ELF-1 (cell line): ENCODE measurements at regions not wholly inside any gene's neighbourhood (a gene's known extent, or its start where the extent isn't known, plus 50 kb on each side); places are given as distances from the start of the nearest gene placed in this dataset.
"Not testable (repeated sequence)": the region's sequence is repeated elsewhere in the genome, so short reads cannot be mapped to it uniquely, and the experiment has no call there.

Experiments used
- DNase-seq: peaks from one replicate; pipeline ENCODE4 v3.0.0-alpha.2; 2016; ENCODE audit warnings: low read depth, low spot score

DNA sequence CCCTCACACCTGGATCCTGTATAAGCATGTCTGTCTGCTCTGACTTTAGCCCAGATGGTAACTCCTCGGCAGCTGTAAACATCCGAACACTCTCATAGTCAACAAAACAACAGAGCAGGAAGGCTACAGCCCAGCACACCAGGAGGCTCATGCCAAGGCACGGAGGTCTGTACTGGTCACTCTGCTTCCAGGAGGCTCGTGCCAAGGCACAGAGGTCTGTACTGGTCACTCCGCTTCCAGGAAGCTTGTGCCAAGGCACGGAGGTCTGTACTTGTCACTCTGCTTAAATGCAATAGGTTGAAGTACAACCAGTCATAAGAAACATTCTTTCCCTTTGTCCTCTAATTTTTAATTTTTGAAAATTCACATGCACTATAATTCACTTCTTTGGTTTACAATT, 190.1 kb upstream of the CDH4 start:
- no peak for DNase-seq

DNA sequence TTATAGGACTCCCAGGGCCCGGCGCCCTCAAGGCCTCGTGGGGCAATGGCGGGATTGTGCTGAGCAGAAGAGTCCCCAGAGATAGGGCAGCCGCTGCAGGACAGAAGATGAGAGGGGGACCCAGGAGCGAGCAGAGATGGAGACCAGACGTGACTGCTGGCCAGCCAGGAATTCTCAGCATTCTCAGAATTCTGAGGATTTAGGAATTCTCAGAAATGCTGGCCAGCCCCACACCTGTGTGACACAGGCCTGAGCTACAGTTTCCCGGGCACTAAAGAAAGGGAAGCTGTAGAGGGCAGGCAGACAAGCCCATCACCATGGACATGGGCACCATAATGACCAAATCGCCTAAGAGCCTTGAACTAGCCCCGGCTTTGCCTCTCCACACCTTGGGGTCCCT, 186.2 kb upstream of the CDH4 start:
- DNase-seq, result peak; percentile 32

DNA sequence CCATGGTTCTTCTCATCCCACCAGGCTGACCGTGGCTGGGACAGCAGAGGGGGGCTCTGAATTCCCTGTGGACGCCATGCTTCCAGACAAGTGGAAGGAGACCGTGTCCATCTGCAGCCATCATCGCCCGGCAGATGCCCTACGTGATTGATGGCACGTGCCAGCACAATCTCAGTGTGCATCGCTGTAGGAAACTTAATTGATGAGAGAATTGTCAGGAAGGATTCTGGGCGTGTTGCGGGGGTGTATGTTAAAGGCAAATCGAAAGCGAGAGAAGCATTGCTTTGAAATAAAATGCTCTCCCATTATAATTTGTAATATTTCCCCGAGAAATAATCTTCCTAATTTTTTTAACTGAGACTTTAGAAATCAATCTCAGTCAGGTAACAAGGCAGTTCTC, 185.5 kb upstream of the CDH4 start:
- DNase-seq, result no peak

DNA sequence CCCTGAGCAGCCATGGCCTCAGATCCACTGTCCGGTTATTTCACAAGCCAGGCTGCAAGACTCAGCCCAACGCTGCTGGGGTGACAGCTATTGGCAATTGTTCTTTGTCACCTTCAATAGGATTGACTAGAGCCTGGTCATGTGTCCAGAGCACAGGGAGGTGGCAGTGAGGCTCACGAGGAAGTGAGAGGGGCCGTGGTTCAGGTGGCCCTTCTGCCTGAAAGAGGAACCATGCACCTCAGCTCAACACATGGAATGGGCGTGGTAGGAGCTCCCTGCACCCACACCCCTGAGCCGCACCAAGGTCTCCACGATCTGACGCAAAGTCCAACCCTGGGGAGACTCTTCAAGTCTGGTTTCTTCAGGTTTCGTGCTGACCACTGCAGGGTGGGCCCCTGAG, 184.8 kb upstream of the CDH4 start:
- no peak for DNase-seq

DNA sequence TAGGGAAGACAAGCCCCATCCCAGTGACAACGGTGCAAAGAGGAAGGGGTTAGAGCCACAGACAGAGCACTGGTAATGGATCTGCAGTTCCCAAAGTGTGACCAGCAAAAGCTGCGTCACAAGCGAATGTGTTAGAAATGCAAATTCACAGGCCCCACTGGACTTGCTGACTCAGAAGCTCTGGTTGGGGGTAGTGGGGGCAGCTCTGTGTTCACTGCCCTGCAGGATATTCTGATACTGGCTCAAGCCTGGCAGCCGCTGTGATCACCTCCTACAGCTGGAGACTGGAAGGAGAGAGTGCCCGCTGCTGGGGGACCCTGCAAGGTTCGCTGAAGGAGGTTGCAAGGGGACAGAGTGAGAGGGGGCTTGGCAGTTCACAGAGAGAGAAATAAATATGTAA, 179.7 kb upstream of the CDH4 start:
- no peak for DNase-seq

DNA sequence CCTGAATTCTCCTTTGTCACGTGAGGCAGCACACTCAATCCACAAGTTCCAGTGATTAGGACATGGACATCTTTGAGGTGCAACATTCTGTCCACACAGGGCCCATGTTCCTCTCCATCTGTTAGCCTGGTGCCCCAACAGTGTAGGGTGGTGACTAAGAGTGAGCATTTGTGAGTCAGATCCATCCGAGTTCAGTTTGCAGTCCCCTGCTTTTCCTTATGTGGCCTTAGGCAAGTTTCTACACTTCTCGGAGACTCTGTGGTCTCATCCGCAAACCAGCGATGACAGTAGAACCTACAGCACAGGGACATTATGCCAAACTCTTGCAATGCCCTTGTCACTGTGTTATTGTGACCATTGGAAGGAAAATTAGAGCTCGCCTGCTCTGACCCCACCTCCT, 178.7 kb upstream of the CDH4 start:
- no peak for DNase-seq

DNA sequence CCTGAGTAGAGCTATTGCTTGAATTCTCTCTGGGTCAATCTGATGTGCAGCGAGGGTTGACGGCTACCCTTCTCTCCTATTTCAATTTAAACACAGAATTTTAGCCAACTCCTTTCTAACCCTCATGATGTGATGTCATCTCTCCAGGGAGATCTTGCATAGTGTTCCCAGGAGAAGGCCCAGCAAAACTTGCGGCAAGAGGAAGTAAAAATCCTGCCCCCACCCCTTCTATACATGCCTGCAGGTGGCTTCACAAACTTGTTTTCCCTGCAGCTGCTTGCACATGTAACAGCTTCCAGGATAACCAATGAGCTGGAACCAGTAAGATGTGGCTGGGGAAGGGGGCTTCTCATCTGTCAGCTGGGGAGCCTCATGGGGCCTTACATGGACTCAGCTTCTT, 169.3 kb upstream of the CDH4 start:
- DNase-seq, result no peak

DNA sequence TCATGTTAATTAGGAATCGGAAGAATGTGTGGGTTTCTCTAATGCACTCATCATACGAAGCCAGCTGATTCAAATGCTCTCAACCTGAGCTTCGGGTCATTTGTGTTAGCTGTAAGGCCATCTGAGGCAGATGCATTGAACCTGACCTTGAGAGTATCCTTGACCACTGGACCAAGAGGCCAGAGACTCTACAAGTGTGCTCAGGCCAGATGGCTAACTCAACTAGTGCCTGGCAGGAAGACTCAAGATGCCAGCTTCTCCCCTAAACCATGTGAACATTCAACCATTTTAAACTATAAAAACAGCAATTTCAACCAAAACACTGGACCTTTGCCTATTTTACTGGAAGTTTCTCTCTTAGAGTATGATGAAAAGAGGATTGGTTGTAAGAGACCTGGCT, 168.6 kb upstream of the CDH4 start:
- no peak for DNase-seq

DNA sequence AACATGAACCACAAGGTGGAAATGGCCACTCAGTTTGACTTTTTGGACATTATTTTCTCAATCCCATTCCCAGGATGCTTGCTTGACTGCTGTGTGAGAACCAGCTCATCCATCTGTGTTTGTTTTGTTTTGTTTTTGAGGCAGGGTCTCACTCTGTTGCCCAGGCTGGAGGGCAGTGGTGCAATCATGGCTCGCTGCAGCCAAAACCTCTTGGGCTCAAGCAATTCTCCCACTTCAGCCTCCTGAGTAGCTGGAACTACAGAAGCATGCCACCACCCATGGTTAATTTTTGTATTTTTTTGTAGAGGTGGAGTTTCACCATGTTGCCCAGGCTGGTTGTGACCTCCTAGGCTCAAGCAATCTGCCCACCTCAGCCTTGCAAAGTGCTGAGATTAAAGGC, 166.0 kb upstream of the CDH4 start:
- DNase-seq, result no peak

DNA sequence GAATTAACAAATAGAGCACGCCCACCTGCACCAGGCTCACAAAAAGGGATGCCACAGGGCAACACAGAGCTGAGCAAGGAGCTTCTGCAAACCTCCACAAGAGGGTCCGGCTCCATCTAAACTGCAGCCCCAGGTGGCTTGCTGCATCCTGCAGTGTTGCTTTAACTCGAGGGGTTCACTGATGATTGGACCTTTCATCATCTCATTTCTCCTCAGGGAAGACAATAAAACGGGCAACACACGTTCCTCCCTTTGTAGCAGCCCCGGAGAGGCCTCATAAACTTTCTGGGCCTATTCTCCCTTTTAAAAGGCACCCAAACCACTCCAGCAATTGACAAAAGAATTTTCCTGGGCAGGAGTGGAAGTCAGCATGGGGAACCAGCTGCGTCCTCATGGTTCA, 161.5 kb upstream of the CDH4 start:
- DNase-seq, result no peak

DNA sequence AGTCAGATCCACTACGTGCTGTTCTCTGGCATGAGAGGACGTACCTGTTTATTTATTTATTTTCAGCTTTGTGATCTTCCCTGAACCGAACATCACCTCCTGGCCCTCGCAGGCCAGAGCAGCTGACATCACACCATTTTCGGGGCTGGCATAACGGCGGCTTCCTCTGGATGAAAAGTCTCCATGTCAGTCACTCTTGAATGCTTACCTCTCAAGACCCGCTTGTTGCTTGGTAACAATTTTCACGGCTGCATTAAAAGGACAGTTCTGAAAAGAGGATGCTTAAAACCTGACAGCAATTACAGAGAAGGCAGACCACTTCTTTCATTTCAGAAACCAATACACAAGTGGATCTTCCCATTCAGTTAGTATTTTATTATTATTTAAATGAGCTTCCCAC, 159.8 kb upstream of the CDH4 start:
- no peak for DNase-seq

DNA sequence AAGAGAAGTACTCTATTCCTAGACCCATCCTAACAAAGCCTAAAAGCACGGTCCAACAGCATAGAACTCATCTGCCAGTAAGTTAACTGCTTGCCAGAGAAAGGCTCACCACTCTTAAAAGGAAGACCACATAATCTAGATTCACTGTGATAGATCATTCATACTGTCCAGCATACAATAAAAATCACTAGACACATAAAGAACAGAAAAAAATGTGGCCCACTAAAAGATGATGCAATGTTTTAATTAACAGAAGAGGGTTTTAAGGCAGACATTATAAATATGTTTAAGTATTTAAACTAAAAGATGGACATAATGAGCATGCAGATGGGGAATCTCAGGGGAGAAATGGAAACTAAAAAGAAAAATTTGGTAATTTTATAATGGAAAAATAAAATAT, 157.5 kb upstream of the CDH4 start:
- no peak for DNase-seq

DNA sequence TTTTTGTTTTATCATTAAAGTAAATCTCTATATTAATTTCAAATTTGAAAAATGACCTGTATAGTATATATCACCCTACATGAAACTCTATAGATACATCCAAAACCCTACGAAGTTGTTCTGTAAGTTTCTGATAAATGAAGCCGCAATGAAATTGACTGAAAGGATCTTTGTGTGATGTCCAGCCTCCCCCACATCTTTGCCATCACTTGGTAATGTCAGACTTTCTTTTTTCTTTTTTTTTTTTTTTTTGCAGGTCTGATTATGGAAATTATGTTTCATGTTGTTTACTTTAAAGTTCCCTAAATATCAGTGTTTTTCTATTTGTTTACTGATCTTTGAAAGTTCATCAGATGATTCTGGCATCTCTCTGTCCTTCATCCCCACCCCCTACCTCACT, 155.6 kb upstream of the CDH4 start:
- no peak for DNase-seq

DNA sequence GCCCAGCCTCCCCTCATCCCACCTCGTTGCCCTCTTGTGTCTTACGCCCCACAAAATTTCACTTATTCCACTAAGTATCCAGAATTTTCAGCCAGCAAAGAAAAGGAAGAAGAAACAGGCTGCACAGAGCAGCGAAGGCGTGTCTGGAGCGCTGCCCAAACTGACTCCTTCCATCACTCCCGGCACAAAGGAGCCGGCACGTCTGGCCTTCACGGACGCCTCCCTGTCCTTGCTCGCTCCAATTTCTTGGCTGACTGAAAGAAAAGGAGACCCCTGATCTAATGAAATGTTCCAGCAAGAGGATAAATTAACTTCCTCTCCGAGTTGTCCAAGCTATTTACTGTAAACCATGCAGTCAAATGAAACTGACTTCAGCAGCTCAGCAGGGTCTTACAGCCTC, 152.3 kb upstream of the CDH4 start:
- no peak for DNase-seq

DNA sequence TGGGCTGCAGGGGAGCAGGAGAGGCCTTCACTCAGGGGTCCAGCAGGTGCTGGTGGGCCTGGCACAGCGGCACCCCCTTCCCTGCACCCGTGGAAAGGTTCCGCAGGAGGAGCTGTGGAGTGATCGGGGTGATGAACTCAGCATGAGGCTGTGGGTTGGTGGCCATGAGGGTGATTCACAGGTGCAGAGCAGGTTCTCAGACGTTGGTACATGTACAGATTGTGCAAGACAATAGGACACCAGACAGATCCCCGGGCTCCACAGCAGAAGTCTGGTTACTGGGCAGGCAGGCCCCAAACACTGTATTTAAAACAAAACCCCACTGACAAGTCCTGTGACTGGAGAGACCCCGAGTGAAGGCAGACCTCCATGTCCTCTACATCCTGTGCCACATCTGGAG, 151.6 kb upstream of the CDH4 start:
- no peak for DNase-seq

DNA sequence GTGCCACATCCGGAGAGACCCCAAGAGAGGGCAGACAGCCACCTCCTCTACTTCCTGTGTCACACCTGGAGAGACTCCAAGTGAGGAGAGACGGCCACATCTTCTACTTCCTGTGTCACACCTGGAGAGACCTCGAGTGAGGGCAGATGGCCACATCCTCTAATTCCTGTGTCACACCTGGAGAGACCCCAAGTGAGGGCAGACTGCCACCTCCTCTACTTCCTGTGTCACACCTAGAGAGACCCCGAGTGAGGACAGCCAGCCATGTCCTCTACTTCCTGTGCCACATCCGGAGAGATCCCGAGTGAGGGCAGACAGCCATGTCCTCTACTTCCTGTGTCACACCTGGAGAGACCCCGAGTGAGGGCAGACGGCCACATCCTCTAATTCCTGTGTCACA, 150.7 kb upstream of the CDH4 start:
- not testable (repeated sequence) for DNase-seq

DNA sequence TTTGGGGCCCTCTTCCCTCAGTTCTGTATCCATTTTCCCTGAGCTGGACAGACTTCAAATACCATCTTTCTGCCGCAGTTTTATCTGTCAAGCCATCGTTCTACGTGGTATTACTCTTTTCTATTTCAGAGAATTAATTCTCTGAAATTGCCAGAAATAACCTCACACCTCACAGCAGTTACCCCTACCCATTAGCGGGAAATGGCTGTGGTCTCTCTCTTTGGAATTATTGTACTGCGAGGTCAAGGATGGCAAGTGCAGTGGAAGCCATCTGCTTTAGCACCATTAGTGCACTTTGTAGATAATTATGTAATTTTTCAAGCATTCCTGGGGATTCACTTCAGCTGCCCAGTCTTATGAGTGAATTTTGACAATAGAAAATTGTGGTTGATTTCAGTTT, 147.8 kb upstream of the CDH4 start:
- no peak for DNase-seq

DNA sequence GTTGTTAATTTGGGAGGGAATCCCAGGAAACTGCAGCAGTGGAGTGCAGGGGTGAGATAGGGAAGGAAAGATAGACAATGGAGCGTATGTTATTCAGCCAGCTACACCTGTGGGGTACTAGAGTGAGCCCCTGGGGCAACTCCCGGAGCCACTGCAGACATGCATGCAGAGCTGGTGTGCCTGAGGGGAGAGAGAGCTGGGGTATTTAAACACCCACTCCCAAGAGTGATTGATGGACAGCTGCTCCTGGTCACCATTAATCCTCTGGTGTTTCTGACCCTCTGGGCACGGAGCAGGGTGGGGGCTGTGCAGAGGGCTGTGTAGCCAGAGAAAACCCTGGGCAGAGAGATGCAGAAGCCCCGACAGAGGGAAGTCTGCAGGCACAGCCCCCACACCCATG, 146.7 kb upstream of the CDH4 start:
- no peak for DNase-seq

DNA sequence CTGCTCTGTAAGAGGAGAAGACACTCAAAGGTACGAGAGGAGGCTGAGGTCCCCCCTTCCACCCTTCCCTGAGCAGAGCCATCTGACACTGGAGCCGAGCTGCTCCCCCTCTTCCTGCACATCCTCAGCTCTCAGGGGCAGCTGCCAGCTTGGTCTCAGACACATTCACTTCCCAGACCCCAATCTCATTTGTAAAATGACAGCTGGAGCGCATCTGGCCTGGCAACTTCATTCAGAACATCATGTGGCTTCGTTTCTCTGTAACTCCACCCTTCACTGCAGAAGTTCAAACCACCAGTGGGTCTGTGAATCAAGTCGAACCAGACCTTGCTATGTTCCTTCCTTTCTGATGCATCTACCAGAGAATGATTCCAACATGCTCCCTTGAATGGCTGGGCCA, 145.6 kb upstream of the CDH4 start:
- no peak for DNase-seq

DNA sequence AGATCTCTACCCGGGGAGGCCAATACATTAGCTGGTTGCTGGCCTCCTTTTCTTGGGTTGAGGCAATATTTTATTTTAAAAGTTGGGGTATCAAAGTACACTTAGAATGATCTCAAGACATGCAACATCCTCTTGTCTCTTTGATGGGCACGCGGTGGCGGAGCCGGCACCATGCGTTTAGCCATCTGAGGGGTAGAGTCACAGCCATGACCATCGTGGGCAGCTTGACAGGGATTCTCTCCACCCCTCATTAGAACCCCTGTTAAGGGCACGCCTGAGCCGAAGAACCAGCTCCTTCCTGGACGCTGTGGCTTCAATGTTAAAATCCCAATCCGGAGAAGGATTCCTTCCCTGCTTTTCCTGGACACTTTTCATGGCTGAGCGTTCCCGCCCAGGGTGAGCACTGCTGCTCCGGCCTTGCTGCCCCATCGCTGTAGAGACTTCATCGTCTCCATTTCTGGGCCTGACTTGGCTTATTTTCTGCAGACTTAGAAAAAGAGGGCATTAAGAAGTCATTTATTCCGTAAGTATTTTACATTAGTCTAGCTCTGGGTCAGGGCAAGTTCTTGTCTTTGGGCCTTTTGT, 142.7 kb upstream of the CDH4 start:
- no peak for DNase-seq

DNA sequence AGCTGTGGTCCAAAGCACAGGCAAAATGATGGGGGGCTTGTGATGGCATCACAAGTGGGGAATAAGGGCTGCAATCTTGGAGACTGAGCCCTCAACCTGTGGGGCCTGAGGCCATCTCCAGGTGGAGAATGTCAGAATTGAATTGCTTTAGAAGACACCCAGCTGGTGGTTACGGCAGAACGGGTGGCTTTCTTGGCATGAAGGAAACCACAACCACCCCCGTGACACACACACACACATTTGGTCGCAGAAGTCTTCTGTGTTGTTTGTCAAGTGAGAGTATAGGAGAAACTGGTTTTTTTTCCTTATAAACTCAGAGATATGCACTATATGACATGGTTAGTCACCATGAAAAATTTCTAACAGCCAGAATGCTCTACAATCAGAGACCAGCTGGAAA, 139.5 kb upstream of the CDH4 start:
- DNase-seq, result no peak

DNA sequence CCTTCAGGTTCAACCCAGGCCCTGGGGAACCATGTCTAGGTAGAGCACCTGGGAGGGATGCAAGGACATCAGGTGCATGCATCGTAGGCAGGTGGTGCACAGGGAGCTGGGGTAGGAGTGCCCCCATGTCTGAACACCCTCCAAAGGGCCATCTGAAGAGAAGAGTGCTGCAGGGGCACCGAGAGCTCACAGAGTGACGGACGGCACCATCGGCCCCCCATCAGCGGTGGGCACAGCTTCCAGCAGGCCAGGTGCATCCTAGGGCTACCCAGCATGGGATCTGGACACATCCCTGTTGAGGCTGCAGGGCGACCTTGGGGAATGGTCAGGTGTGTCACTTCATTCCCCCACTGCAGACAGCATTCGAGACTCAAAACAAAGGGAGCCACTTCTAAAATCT, 138.3 kb upstream of the CDH4 start:
- no peak for DNase-seq

DNA sequence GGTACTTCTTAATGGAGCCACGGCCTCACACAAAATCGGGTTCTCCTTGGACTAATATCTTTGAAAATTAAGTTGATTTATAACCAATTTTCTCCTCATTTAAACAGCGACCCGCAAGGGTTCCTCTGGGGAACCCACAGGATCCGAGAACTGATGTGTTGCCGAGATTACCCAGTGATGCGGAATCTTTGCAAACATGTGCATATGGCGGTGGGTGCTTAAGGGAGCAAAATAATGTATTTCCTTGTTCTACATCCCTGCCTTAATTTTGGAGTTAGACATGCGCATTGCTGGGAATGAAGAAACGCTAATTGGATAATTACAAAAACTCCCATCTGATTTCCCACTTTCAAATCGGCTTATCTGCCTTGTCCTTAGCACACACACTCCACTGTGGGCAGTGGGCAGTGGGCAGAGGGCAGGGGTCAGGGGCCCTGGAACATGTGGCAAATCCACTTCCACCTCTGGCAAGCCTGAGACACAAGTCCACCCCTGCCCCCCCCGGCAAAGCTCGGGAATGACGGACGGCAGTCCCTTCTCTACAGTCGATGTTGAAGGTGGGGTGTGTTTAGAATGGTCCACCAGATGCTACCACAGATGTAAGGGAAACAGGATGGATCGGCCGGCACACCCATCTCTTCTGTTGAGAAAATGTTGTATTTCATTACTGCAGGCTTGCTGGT, 137.4 kb upstream of the CDH4 start:
- DNase-seq, result no peak
